ENCODE measurements at regions not wholly inside any gene's neighbourhood (a gene's known extent, or its start where the extent isn't known, plus 50 kb on each side); places are given as distances from the start of the nearest gene placed in this dataset.
"Not testable (repeated sequence)": the region's sequence is repeated elsewhere in the genome, so short reads cannot be mapped to it uniquely, and the experiment has no call there.

DNA sequence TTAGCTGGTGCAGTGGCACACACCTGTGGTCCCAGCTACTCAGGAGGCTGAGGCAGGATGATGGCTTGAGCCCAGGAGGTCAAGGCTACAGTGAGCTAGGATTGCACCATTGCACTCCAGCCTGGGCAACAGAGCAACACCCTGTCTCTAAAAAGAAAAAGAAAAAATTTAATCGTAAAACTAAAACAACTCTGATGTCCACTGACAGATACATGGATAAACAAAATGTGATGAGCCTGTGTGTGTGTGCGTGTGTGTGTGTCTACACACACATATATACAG, 99.6 kb downstream of the TPRA1 start:
- H3K36me3 ChIP-seq (ENCODE audit: insufficient read depth, low read length); H3K9ac ChIP-seq (ENCODE audit: low read length); H3K9me3 ChIP-seq (ENCODE audit: low read length); H3K27ac ChIP-seq (ENCODE audit: low read depth, low read length); H3K27me3 ChIP-seq (ENCODE audit: control insufficient read depth in 1 of 2, insufficient read depth in 2 of 2, low read length in 2 of 2); H3K4me1 ChIP-seq (ENCODE audit: insufficient read depth, low read length); H3K4me3 ChIP-seq (ENCODE audit: low read depth in 1 of 2, low read length in 2 of 2): not testable (repeated sequence)

DNA sequence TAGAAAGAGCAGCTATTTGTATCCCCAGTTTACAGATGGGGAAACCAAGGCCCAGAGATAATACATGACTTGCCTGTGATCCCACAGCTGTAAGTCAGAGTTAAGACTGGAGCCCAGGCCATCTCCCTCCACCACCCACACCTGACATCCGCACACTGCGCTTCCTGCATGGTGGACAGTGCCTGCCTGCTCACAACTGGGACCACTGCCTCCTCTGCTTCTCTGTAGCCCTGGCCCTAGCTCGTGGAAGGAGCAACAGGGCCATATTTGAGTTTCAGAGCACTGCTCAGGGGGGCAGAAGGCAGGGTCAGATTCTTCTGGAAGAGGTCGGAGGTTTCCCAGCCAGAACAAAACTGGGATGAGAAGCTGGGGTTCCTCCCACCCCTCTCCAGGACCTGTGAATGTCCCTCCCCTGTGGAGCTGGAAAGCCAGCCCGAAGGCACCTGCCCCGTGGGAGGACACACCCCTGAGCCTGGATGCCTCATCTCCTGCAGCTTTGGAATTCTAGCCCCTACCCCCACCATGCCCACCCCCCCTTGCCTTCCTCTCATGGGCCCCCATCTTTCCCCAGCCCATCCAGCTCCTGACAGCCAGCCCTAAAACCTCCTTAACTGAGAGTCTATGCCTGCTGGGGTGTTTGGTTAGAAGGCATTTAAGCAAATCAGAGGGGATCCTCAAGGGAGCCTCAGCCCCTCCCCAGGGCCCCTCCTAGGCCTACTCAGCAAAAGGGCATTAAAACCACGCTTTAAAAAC, 100.1 kb downstream of the TPRA1 start:
- no peaks in the 10 kb centered on the region for H3K36me3 ChIP-seq (ENCODE audit: insufficient read depth, low read length)
- no peaks in the 10 kb centered on the region for H3K4me1 ChIP-seq (ENCODE audit: insufficient read depth, low read length)
- no peak overlapping the region for H3K4me3 ChIP-seq (ENCODE audit: low read depth in 1 of 2, low read length in 2 of 2)
- H3K9ac ChIP-seq (ENCODE audit: low read length), result no peak overlapping the region
- H3K27me3 ChIP-seq (ENCODE audit: control insufficient read depth in 1 of 2, insufficient read depth in 2 of 2, low read length in 2 of 2), result no peaks in the 10 kb centered on the region
- no peaks in the 10 kb centered on the region for H3K9me3 ChIP-seq (ENCODE audit: low read length)
- no peak overlapping the region for H3K27ac ChIP-seq (ENCODE audit: low read depth, low read length)

DNA sequence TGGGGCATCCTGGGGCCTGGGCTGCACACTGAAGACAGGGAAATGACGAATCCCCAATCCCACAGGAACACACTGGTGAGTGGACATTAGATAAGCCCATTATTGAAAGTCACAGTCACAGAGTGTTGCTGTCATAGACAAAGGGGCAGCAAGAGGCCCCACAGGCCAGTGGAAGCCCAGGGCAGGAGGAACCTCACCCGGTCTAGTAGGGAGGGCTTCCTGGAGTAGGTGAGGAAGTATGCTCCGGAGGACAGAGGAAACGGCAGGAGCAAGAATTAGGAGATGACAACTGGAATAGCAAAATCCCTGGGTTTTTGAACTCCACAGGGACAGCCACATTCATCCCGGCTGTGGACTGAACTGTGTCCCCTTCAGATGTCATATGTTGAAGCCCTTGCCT, 101.2 kb downstream of the TPRA1 start:
- no peaks in the 10 kb centered on the region for H3K27me3 ChIP-seq (ENCODE audit: control insufficient read depth in 1 of 2, insufficient read depth in 2 of 2, low read length in 2 of 2)
- H3K27ac ChIP-seq (ENCODE audit: low read depth, low read length), result no peak overlapping the region
- H3K9ac ChIP-seq (ENCODE audit: low read length), result no peak overlapping the region
- H3K9me3 ChIP-seq (ENCODE audit: low read length), result no peaks in the 10 kb centered on the region
- H3K4me1 ChIP-seq (ENCODE audit: insufficient read depth, low read length), result no peaks in the 10 kb centered on the region
- no peaks in the 10 kb centered on the region for H3K36me3 ChIP-seq (ENCODE audit: insufficient read depth, low read length)
- H3K4me3 ChIP-seq (ENCODE audit: low read depth in 1 of 2, low read length in 2 of 2), result no peak overlapping the region

DNA sequence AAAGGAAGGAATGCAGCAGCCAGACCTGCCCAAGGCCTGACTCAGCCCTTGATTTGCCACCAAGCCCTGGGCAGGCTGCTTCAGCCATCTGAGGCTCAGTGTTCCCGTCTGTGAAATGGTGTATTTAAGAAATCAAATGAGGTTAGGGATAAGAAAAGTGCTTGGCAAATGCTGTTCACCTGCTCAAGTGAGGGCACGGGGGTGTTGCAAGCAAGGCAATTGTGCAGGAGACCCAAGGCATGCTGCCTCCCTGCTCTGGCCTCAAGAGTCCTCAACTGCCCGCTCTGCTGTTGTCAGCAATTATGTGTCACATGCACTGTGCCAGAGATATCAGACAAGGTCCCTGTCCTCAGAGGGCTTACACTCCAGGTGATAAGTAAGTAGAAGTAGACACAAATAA, 101.8 kb downstream of the TPRA1 start:
- no peak overlapping the region for H3K27ac ChIP-seq (ENCODE audit: low read depth, low read length)
- no peak overlapping the region for H3K4me3 ChIP-seq (ENCODE audit: low read depth in 1 of 2, low read length in 2 of 2)
- no peaks in the 10 kb centered on the region for H3K9me3 ChIP-seq (ENCODE audit: low read length)
- no peaks in the 10 kb centered on the region for H3K27me3 ChIP-seq (ENCODE audit: control insufficient read depth in 1 of 2, insufficient read depth in 2 of 2, low read length in 2 of 2)
- H3K36me3 ChIP-seq (ENCODE audit: insufficient read depth, low read length), result no peaks in the 10 kb centered on the region
- H3K4me1 ChIP-seq (ENCODE audit: insufficient read depth, low read length), result no peaks in the 10 kb centered on the region
- no peak overlapping the region for H3K9ac ChIP-seq (ENCODE audit: low read length)

DNA sequence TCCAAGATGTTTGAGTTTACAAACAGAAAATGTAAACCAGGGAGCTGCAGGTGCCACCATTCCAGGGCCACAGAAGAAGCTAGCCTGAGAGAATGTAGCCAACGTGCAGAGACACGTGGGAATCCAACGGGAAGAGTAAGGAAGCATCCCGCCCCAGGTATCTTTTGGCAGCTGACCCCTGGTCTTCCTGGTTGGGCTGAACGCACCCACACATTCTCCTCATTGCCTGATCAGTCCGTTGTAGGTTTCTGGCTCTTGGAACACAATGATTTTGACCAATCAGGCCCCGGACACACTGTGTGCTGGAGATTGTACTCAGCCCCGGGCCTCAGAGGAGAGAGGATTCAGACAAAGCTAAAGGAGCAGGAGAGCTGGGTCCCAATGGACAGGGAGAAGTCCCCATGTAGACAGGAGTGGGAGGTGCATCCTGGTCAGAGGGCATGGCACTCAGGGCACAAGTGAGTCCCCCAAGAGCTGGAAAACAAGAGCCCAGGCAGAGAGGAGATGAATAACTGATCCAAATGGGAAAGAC, 102.3 kb downstream of the TPRA1 start:
- H3K9me3 ChIP-seq (ENCODE audit: low read length), result no peaks in the 10 kb centered on the region
- no peak overlapping the region for H3K9ac ChIP-seq (ENCODE audit: low read length)
- no peaks in the 10 kb centered on the region for H3K27me3 ChIP-seq (ENCODE audit: control insufficient read depth in 1 of 2, insufficient read depth in 2 of 2, low read length in 2 of 2)
- H3K36me3 ChIP-seq (ENCODE audit: insufficient read depth, low read length), result no peaks in the 10 kb centered on the region
- no peaks in the 10 kb centered on the region for H3K4me1 ChIP-seq (ENCODE audit: insufficient read depth, low read length)
- no peak overlapping the region for H3K4me3 ChIP-seq (ENCODE audit: low read depth in 1 of 2, low read length in 2 of 2)
- no peak overlapping the region for H3K27ac ChIP-seq (ENCODE audit: low read depth, low read length)

DNA sequence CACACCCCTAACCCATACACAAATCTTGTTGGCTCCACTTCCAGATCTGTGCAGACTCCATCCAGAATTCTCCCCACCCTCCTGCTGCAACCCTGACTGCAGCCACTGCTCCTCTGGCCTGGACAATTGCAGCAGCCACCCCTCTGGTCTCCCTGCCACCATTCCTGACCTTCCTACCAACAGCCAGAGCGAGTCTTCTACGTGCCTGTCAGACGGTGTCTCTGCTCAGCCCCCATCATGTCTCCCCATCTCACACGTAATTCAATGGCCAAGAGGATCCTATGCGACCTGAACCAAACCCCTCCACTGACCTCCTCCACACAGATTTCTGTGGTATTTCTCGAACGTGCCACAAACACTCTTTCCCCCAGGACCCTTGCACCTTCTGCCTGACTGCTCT, 103.3 kb downstream of the TPRA1 start:
- no peak overlapping the region for H3K9ac ChIP-seq (ENCODE audit: low read length)
- H3K27me3 ChIP-seq (ENCODE audit: control insufficient read depth in 1 of 2, insufficient read depth in 2 of 2, low read length in 2 of 2), result no peaks in the 10 kb centered on the region
- no peaks in the 10 kb centered on the region for H3K4me1 ChIP-seq (ENCODE audit: insufficient read depth, low read length)
- no peak overlapping the region for H3K4me3 ChIP-seq (ENCODE audit: low read depth in 1 of 2, low read length in 2 of 2)
- no peaks in the 10 kb centered on the region for H3K36me3 ChIP-seq (ENCODE audit: insufficient read depth, low read length)
- no peaks in the 10 kb centered on the region for H3K9me3 ChIP-seq (ENCODE audit: low read length)
- H3K27ac ChIP-seq (ENCODE audit: low read depth, low read length), result no peak overlapping the region

DNA sequence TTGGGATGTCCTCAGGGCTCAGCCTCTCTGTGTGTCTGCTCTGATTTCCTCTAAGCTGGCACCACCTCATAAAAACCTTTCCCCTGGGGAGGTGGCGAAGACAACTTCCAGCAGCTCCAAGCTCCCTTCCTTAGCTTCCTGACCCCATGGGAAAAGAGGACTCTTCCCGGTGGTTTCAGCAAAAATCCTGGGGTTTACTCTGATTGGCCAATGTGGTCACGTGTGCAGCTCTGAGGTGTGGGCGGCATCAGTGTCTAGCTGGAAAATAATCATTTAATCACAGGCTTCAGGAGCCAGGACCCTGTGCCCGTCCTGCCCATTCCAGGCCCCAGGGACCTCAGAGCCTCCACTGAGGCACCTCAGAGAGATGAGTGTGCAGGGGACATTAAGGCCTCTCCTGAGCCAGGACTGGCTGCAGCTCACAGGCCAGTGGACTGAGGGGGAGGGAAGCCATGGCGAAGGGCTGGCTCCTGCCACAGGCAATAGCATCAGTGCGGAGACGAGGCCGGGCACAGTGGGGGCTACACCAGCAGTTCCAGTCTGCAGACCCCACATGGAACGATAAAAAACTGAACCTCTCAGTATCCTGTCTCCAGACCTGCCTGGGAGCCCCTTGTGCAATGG, 104.1 kb downstream of the TPRA1 start:
- H3K4me3 ChIP-seq (ENCODE audit: low read depth in 1 of 2, low read length in 2 of 2), result no peak overlapping the region
- no peaks in the 10 kb centered on the region for H3K27me3 ChIP-seq (ENCODE audit: control insufficient read depth in 1 of 2, insufficient read depth in 2 of 2, low read length in 2 of 2)
- H3K9me3 ChIP-seq (ENCODE audit: low read length), result no peaks in the 10 kb centered on the region
- H3K27ac ChIP-seq (ENCODE audit: low read depth, low read length), result no peak overlapping the region
- no peaks in the 10 kb centered on the region for H3K36me3 ChIP-seq (ENCODE audit: insufficient read depth, low read length)
- no peaks in the 10 kb centered on the region for H3K4me1 ChIP-seq (ENCODE audit: insufficient read depth, low read length)
- no peak overlapping the region for H3K9ac ChIP-seq (ENCODE audit: low read length)

DNA sequence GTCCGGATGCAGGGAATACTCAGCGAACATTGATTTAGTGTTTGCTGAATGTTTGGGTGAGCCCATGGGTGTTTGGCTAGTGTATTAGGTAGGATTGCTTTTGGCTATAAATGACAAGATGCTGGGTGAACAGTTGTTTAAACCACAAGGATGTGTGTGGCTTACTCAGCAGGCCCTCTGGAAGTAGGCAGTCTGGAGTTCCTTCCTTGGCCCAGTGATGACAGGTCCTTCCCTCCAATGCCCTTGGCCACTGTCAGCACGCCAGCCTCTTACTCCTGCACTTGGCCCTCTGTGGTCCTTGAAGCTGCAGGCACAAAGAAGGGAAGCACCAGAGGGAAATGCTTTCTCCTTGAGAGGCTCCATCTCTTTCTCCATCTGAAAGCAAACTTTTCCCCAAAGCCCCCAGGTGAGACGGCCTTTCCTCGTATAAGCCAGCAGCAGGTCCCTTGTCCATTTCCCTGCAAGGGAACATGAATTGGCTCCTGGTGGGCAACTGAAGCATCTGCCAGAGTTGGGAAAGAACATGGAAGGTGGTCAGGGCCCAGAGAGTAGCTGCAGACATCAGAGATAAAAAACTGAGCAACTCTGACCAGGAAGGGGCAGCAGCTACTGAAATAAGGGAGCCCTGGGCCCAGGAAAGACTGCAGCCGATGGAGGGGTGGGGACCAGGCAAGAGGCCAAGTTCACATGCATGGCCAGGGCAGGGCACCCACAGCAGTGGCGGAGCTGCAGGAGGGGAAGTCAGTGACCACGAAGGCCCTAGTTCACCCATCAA, 105.0 kb downstream of the TPRA1 start:
- H3K9ac ChIP-seq (ENCODE audit: low read length), result no peak overlapping the region
- no peak overlapping the region for H3K4me3 ChIP-seq (ENCODE audit: low read depth in 1 of 2, low read length in 2 of 2)
- no peaks in the 10 kb centered on the region for H3K27me3 ChIP-seq (ENCODE audit: control insufficient read depth in 1 of 2, insufficient read depth in 2 of 2, low read length in 2 of 2)
- no peaks in the 10 kb centered on the region for H3K4me1 ChIP-seq (ENCODE audit: insufficient read depth, low read length)
- H3K36me3 ChIP-seq (ENCODE audit: insufficient read depth, low read length), result no peaks in the 10 kb centered on the region
- no peak overlapping the region for H3K27ac ChIP-seq (ENCODE audit: low read depth, low read length)
- H3K9me3 ChIP-seq (ENCODE audit: low read length), result no peaks in the 10 kb centered on the region

DNA sequence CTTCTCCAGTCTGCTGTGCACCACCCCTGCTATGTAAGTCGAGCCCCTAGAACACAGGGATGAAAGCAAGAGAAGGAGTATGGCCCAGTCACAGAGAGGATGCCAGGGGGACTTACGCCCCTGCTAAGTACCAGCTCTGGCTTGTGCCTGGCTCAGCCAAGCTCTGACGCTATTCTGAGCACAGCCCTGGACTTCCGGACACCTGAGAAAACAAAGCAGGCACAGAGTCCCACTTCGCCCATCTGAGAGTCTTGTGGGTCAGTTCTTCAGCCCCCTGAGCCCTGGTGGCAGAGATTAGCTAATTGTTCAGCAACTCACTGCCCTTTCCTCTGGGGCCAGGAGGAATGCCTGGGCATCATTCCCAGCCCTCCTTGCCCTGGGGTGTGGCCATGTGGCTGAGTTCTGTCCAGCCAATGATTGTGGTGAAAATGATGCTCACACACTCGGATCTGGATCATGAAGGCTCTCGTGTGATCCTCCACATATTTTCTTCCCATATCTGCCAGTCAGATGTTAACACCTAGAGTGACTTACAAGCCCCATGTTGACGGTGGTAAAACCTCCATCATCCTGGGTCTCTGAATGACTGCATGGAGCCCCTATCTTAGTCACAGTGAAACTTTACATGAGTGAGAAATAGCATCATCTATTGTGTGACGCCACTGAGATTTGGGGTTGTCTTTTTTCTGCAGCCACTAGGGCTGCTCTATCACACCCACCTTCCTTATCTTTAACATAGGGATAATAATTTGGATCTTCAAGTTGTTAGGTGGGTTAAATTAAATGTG, 105.7 kb downstream of the TPRA1 start:
- H3K9me3 ChIP-seq (ENCODE audit: low read length), result no peaks in the 10 kb centered on the region
- no peak overlapping the region for H3K4me3 ChIP-seq (ENCODE audit: low read depth in 1 of 2, low read length in 2 of 2)
- no peak overlapping the region for H3K9ac ChIP-seq (ENCODE audit: low read length)
- H3K4me1 ChIP-seq (ENCODE audit: insufficient read depth, low read length), result no peaks in the 10 kb centered on the region
- no peaks in the 10 kb centered on the region for H3K36me3 ChIP-seq (ENCODE audit: insufficient read depth, low read length)
- no peaks in the 10 kb centered on the region for H3K27me3 ChIP-seq (ENCODE audit: control insufficient read depth in 1 of 2, insufficient read depth in 2 of 2, low read length in 2 of 2)
- no peak overlapping the region for H3K27ac ChIP-seq (ENCODE audit: low read depth, low read length)

DNA sequence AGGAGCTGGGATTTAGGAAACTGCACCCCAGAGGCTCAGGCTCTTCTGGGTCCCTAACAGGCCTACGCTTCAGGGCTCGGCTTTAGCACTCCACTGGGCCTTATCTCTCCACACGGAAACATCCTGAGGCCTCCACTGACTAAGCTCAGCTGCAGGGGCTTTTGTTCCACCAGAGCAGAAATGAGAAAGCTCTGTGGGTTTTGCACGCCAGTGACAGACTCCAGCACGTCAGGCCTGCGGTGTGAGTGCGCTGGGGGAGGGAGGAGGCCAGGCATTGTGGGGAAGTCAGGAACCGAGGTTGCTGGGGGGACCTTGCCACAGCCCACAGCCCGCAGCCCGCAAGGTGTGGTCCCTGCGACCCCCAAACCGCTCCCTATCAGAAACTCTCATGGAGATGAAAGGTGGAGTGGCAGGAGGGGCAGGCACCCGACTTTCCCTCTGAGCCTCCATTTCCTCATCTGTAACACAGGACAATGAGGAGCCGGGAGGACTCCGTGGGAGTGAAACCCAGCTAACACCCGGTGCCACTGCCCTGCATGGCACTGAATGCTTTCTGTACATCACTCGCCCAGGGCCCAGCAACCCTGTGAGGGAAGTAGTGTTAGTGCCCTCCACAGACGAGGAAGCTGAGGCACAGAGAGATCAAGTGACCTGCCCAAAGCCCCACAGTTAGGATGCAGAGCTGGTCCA, 106.5 kb downstream of the TPRA1 start:
- no peak overlapping the region for H3K9ac ChIP-seq (ENCODE audit: low read length)
- H3K27me3 ChIP-seq (ENCODE audit: control insufficient read depth in 1 of 2, insufficient read depth in 2 of 2, low read length in 2 of 2), result no peaks in the 10 kb centered on the region
- H3K4me1 ChIP-seq (ENCODE audit: insufficient read depth, low read length), result no peaks in the 10 kb centered on the region
- H3K4me3 ChIP-seq (ENCODE audit: low read depth in 1 of 2, low read length in 2 of 2), result no peak overlapping the region
- no peaks in the 10 kb centered on the region for H3K36me3 ChIP-seq (ENCODE audit: insufficient read depth, low read length)
- H3K9me3 ChIP-seq (ENCODE audit: low read length), result no peaks in the 10 kb centered on the region
- no peak overlapping the region for H3K27ac ChIP-seq (ENCODE audit: low read depth, low read length)

Data from muscle layer of colon (tissue), 2 donors.